ENCODE measurements at regions not wholly inside any gene's neighbourhood (a gene's known extent, or its start where the extent isn't known, plus 50 kb on each side); places are given as distances from the start of the nearest gene placed in this dataset.
"Not testable (repeated sequence)": the region's sequence is repeated elsewhere in the genome, so short reads cannot be mapped to it uniquely, and the experiment has no call there.

DNA sequence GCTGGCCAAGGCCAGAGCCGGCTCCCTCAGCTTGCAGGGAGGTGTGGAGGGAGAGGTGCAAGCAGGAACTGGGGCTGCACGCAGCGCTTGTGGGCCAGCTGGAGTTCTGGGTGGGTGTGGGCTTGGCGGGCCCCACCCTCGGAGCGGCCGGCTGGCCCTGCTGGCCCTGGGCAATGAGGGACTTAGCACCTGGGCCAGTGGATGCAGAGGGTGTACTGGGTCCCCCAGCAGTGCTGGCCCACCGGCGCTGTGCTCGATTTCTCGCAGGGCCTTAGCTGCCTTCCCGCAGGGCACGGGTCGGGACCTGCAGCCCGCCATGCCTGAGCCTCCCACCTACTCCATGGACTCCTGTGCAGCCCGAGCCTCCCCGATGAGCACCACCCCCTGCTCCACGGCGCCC is 115.6 kb upstream of the MARK1 start:
- TF ChIP-seq CTCF, POLR2AphosphoS5, POLR2A (IDR thresholded peaks at IDR 0.05): not testable (repeated sequence)
